ENCODE measurements at regions not wholly inside any gene's neighbourhood (a gene's known extent, or its start where the extent isn't known, plus 50 kb on each side); places are given as distances from the start of the nearest gene placed in this dataset.

DNA sequence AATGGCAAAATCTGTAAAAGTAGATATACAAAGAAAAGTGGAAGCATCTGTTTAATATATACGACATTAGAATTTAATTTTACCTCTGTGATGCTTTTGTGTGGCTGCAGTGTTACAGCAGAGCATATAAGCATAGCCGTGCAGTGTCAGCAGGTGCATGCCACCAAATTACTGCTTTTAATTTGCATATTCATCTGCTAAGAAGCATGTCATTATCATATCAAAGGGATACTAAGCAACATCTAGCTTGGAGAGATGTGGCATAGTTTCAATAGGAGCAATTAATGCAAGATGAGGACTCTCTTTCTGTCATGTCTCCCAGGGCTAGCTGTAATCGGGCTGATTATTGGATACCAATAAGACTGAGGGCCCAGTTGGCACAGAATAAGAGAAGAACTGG is 214.4 kb upstream of the SOX2 start:
- H3F3A ChIP-seq (ENCODE audit: insufficient read depth, low read length, poor library complexity, severe bottlenecking) = no peaks in the 10 kb centered on the region
- no peak overlapping the region for H2AFZ ChIP-seq (ENCODE audit: low read depth, low read length)
- no peaks in the 10 kb centered on the region for H3K79me2 ChIP-seq (replicated peaks; ENCODE audit: insufficient read depth, low read length)
- peak overlapping the region; percentile 9 for H3K27ac ChIP-seq (ENCODE audit: low read length)
- no peaks in the 10 kb centered on the region for H3K9me2 ChIP-seq (ENCODE audit: insufficient read depth, low read length)
- TF ChIP-seq EZH2 (IDR thresholded peaks at IDR 0.05; ENCODE audit: borderline replicate concordance, insufficient read depth, low read length, poor library complexity, severe bottlenecking) = no peak
- no peak for TF ChIP-seq MXI1 (conservative IDR thresholded peaks at IDR 0.05; ENCODE audit: poor library complexity, severe bottlenecking)
- no peak for TF ChIP-seq TAF1 (IDR thresholded peaks at IDR 0.05; ENCODE audit: low read depth)
- no peak for TF ChIP-seq POLR2AphosphoS5 (IDR thresholded peaks at IDR 0.05)
- no peak for TF ChIP-seq CTCF (IDR thresholded peaks at IDR 0.05; ENCODE audit: poor library complexity, severe bottlenecking)
- no peak for TF ChIP-seq REST (IDR thresholded peaks at IDR 0.05; ENCODE audit: borderline replicate concordance)
- no peak for TF ChIP-seq EP300 (conservative IDR thresholded peaks at IDR 0.05; ENCODE audit: poor library complexity, severe bottlenecking)
- TF ChIP-seq SMC3 (conservative IDR thresholded peaks at IDR 0.05; ENCODE audit: poor library complexity) = no peak
- TF ChIP-seq RAD21 (conservative IDR thresholded peaks at IDR 0.05) = no peak
- no peaks in the 10 kb centered on the region for H3K27me3 ChIP-seq (ENCODE audit: insufficient read depth, low read depth, low read length)
- no peak overlapping the region for H3K4me2 ChIP-seq (ENCODE audit: low read length)
- H3K36me3 ChIP-seq (ENCODE audit: insufficient read depth, low read length) = no peaks in the 10 kb centered on the region
- no peak overlapping the region for H3K9ac ChIP-seq (ENCODE audit: low read length)
- H4K20me1 ChIP-seq (ENCODE audit: insufficient read depth) = no peaks in the 10 kb centered on the region
- H3K9me3 ChIP-seq (ENCODE audit: low read length) = no peaks in the 10 kb centered on the region
- peak overlapping the region; percentile 24 for H3K4me3 ChIP-seq (ENCODE audit: low read length)

- no peak overlapping the region for H3K4me3 ChIP-seq (ENCODE audit: low read length)
- no peak overlapping the region for H3K9ac ChIP-seq (ENCODE audit: low read length)
- no peak for TF ChIP-seq POLR2AphosphoS5 (IDR thresholded peaks at IDR 0.05)
- no peak for TF ChIP-seq TAF1 (IDR thresholded peaks at IDR 0.05; ENCODE audit: low read depth)
- no peak for TF ChIP-seq CTCF (IDR thresholded peaks at IDR 0.05; ENCODE audit: poor library complexity, severe bottlenecking)
- TF ChIP-seq MXI1 (conservative IDR thresholded peaks at IDR 0.05; ENCODE audit: poor library complexity, severe bottlenecking) = no peak
- no peaks in the 10 kb centered on the region for H3K9me2 ChIP-seq (ENCODE audit: insufficient read depth, low read length)
- H3K4me2 ChIP-seq (ENCODE audit: low read length) = no peak overlapping the region
- no peaks in the 10 kb centered on the region for H3F3A ChIP-seq (ENCODE audit: insufficient read depth, low read length, poor library complexity, severe bottlenecking)
- no peak overlapping the region for H3K27ac ChIP-seq (ENCODE audit: low read length)
- no peaks in the 10 kb centered on the region for H3K9me3 ChIP-seq (ENCODE audit: low read length)
- no peaks in the 10 kb centered on the region for H3K27me3 ChIP-seq (ENCODE audit: insufficient read depth, low read depth, low read length)
- H2AFZ ChIP-seq (ENCODE audit: low read depth, low read length) = no peak overlapping the region
- H3K79me2 ChIP-seq (replicated peaks; ENCODE audit: insufficient read depth, low read length) = no peaks in the 10 kb centered on the region
- H4K20me1 ChIP-seq (ENCODE audit: insufficient read depth) = no peaks in the 10 kb centered on the region
- H3K36me3 ChIP-seq (ENCODE audit: insufficient read depth, low read length) = no peaks in the 10 kb centered on the region
Observed at GRCh38 chr3:181493423-181493822, 218.3 kb upstream of the SOX2 start.

Data from neural cell (in vitro differentiated cells).